Smooth muscle cell (in vitro differentiated cells): ENCODE measurements at regions not wholly inside any gene's neighbourhood (a gene's known extent, or its start where the extent isn't known, plus 50 kb on each side); places are given as distances from the start of the nearest gene placed in this dataset.

Source experiments
- DNase-seq: peaks from one replicate; lab custom pipeline; 2025; ENCODE audit not compliant: unreplicated experiment; lab: John Stamatoyannopoulos, UW
- H2AFZ ChIP-seq: fragments of 200-600 bp; sonication (generic); 2 replicates; pipeline ENCODE4 v1.6.0; 2016; ENCODE audit warnings: antibody characterized with exemption, low read depth, mild to moderate bottlenecking
- H3F3A ChIP-seq: fragments of 200-600 bp; sonication (generic); 2 replicates; pipeline ENCODE4 v1.6.0; 2017; ENCODE audit warnings: antibody characterized with exemption, low read depth
- H3K27ac ChIP-seq: fragments of 200-600 bp; sonication (generic); 2 replicates; pipeline ENCODE4 v1.5.1; 2016; ENCODE audit warnings: low read depth, mild to moderate bottlenecking
- H3K27me3 ChIP-seq: fragments of 200-600 bp; sonication (generic); 2 replicates; pipeline ENCODE4 v1.6.1; 2016; ENCODE audit warnings: low read depth, mild to moderate bottlenecking
- H3K36me3 ChIP-seq: fragments of 200-600 bp; sonication (generic); 2 replicates; pipeline ENCODE4 v1.5.1; 2016; ENCODE audit warnings: low read depth
- H3K4me1 ChIP-seq: fragments of 200-600 bp; sonication (generic); 2 replicates; pipeline ENCODE4 v1.5.1; 2016; ENCODE audit warnings: low read depth
- H3K4me2 ChIP-seq: fragments of 200-600 bp; sonication (generic); 2 replicates; pipeline ENCODE4 v1.6.0; 2016; ENCODE audit warnings: mild to moderate bottlenecking
- H3K4me3 ChIP-seq: fragments of 200-600 bp; sonication (generic); 2 replicates; pipeline ENCODE4 v1.5.1; 2016; ENCODE audit warnings: mild to moderate bottlenecking
- H3K79me2 ChIP-seq: fragments of 200-600 bp; sonication (generic); 2 replicates; pipeline ENCODE4 v1.6.0; 2016; ENCODE audit warnings: low read depth, mild to moderate bottlenecking
- H3K9ac ChIP-seq: fragments of 200-600 bp; sonication (generic); 2 replicates; pipeline ENCODE4 v1.6.0; 2016; ENCODE audit warnings: low read depth
- H3K9me3 ChIP-seq: fragments of 200-600 bp; sonication (generic); replicated peaks from 2 replicates; pipeline ENCODE4 v1.5.1; 2016; ENCODE audit warnings: low read depth
- H4K20me1 ChIP-seq: fragments of 200-600 bp; sonication (generic); 2 replicates; pipeline ENCODE4 v1.6.0; 2016; ENCODE audit warnings: low read depth
- CTCF ChIP-seq: fragments of 200-600 bp; sonication (generic); IDR thresholded peaks from 2 replicates; pipeline ENCODE4 v1.5.1; 2017; ENCODE audit warnings: borderline replicate concordance, mild to moderate bottlenecking, antibody characterized with exemption; ENCODE audit not compliant: insufficient read depth, poor library complexity, severe bottlenecking
- WGBS: methylation state at CpG from one replicate; pipeline ENCODE4 v1.1.7; 2016; ENCODE audit warnings: low lambda C conversion rate; 5-methylcytosine and 5-hydroxymethylcytosine counted together

GRCh38 chr1:168845140-168845539 lies 116.1 kb upstream of the DPT start:
- no peak for TF ChIP-seq CTCF
- H3F3A ChIP-seq: no peaks in the 10 kb centered on the region
- no peak for DNase-seq
- no peak overlapping the region for H3K4me2 ChIP-seq
- no peaks in the 10 kb centered on the region for H3K9me3 ChIP-seq
- no peaks in the 10 kb centered on the region for H3K36me3 ChIP-seq
- no peaks in the 10 kb centered on the region for H4K20me1 ChIP-seq
- H3K79me2 ChIP-seq: no peaks in the 10 kb centered on the region
- no peak overlapping the region for H3K4me3 ChIP-seq
- no peak overlapping the region for H2AFZ ChIP-seq
- H3K27ac ChIP-seq: no peak overlapping the region
- H3K27me3 ChIP-seq: no peaks in the 10 kb centered on the region
- WGBS: 91% methylated on average over 2 of the region's 2 CpGs
- no peak overlapping the region for H3K9ac ChIP-seq
- H3K4me1 ChIP-seq: no peaks in the 10 kb centered on the region

GRCh38 chr1:168848051-168848450 lies 119.0 kb upstream of the DPT start:
- Histone ChIP-seq H3K27ac (no peak overlapping the region), H2AFZ (peak overlapping the region; percentile 5), H3K9ac (no peak overlapping the region), H3K9me3 (no peaks in the 10 kb centered on the region), H3K4me3 (no peak overlapping the region), H3K36me3 (no peaks in the 10 kb centered on the region), H3K79me2 (no peaks in the 10 kb centered on the region), H3K27me3 (no peaks in the 10 kb centered on the region), H3F3A (no peaks in the 10 kb centered on the region), H4K20me1 (no peaks in the 10 kb centered on the region), H3K4me2 (no peak overlapping the region), H3K4me1 (no peaks in the 10 kb centered on the region)
- TF ChIP-seq CTCF: no peak
- no peak for DNase-seq
- 91% methylated on average over 3 of the region's 3 CpGs for WGBS

DNA sequence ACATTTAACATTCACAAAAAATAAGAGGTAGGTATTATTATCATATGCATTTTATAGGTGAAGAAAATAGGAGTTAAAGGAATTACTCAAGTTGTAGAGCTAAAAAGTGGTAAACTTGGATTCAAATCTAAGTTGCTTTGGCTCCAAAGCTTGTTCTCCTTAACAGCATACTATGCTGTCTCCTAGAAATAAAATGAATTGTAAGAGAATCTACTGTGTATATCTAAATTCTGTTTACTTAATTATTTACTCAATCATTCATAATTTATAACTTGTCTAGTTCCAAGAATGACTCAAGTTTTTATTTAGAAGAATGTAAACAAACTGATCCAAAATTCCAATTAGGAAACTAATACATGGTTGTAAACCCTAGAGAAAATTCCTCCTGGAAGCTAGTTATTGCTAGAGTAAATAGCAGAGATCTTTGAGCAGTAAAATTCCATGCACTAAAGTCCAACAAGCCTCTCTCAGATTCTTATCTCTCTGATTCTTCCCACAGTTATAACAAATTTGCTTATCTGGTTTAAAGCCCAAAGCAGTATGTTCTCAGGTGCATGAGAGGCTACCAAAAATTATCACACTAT lies 132.5 kb upstream of the DPT start:
- no peak overlapping the region for H3K4me3 ChIP-seq
- H3K79me2 ChIP-seq: no peaks in the 10 kb centered on the region
- no peaks in the 10 kb centered on the region for H4K20me1 ChIP-seq
- H3K27me3 ChIP-seq: no peaks in the 10 kb centered on the region
- DNase-seq: no peak
- no peaks in the 10 kb centered on the region for H3K4me1 ChIP-seq
- no peak overlapping the region for H3K9ac ChIP-seq
- no peaks in the 10 kb centered on the region for H3K36me3 ChIP-seq
- no peaks in the 10 kb centered on the region for H3K9me3 ChIP-seq
- H3F3A ChIP-seq: no peaks in the 10 kb centered on the region
- no peak for TF ChIP-seq CTCF
- no peak overlapping the region for H2AFZ ChIP-seq
- H3K27ac ChIP-seq: no peak overlapping the region
- H3K4me2 ChIP-seq: no peak overlapping the region

DNA sequence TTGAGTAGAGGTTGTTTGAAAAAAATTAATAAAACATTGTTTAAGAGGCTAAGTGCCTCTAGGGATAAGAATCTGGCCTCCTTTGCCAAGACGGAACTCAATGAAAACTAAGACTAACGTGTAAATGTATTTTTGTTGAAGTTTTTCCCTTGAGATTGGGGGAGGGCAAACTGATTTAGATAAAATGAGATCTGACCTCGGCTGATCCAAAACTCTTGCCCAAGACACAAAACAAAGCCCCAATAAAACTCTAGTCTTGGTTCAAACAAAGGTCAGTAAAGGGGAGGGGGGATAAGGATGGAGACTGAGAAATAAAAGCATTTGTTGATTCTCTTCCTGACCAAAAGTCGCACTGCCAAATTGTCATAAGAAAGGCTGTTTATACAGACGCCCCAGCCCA lies 134.8 kb upstream of the DPT start:
- H3F3A ChIP-seq: no peaks in the 10 kb centered on the region
- 80% methylated on average over 5 of the region's 5 CpGs for WGBS
- H3K4me1 ChIP-seq: no peaks in the 10 kb centered on the region
- no peaks in the 10 kb centered on the region for H4K20me1 ChIP-seq
- no peaks in the 10 kb centered on the region for H3K9me3 ChIP-seq
- H3K4me2 ChIP-seq: no peak overlapping the region
- no peak for TF ChIP-seq CTCF
- H2AFZ ChIP-seq: no peak overlapping the region
- DNase-seq: no peak
- H3K27ac ChIP-seq: no peak overlapping the region
- no peaks in the 10 kb centered on the region for H3K36me3 ChIP-seq
- no peaks in the 10 kb centered on the region for H3K79me2 ChIP-seq
- H3K9ac ChIP-seq: no peak overlapping the region
- H3K27me3 ChIP-seq: no peaks in the 10 kb centered on the region
- no peak overlapping the region for H3K4me3 ChIP-seq
